COR-L47 (cell line): ENCODE measurements at regions not wholly inside any gene's neighbourhood (a gene's known extent, or its start where the extent isn't known, plus 50 kb on each side); places are given as distances from the start of the nearest gene placed in this dataset.
"Not testable (repeated sequence)": the region's sequence is repeated elsewhere in the genome, so short reads cannot be mapped to it uniquely, and the experiment has no call there.

Source experiments
- DNase-seq: peaks from one replicate; lab custom pipeline; 2025; lab: John Stamatoyannopoulos, UW

DNA sequence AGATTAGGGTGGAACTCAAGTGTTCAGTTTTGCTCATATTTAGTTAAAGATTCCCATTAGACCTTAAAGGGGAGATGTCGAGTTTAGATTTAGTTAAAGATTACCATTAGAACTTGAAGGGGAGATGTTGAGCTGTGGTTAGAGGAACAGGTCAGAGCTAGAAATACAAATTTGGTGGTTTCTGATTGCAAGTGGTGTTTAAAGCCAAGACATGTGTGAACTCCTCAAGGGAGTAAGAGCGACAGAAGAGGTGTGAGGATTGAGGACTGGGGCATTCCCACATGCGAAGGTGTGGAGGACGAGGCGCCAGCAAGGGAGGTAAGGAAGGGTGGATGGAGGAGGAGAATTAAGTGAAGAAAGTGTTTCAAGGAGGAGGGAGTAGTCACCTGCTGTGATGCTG, 168.6 kb downstream of the IER5 start:
- no peak for DNase-seq

DNA sequence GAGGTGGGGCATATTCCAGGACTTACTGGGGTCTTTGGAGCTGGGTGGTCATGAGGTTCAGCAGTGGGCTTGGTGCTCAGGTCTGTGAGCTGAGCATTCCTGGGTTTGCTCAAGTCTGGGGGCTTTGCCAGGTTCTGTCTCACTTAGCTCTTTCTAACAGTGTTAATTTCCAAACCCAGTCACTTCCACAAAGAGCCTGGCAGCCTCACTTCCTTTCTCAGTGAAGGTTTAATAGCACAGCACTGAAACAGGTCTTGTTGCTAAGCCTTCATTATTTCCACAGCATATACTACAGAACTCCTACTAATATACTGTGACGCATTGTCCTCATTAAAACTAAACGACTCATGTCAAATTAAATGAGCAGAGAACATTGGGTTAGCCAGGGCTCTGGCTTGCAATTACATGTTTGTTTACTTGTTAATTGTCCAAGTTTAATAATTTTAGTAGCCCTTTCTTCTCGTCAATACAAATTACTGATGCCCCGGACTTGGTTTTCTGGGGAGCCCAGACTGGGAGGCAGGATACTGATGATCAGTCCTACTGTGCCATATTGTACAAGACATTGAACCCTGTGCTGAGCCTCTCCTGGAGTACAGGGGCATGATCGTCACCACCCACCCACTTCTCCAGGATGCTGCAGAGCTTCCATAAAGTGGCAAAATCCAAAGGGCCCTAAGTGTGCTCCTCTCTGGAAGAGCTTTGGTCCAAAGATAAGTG, 170.7 kb downstream of the IER5 start:
- no peak for DNase-seq

DNA sequence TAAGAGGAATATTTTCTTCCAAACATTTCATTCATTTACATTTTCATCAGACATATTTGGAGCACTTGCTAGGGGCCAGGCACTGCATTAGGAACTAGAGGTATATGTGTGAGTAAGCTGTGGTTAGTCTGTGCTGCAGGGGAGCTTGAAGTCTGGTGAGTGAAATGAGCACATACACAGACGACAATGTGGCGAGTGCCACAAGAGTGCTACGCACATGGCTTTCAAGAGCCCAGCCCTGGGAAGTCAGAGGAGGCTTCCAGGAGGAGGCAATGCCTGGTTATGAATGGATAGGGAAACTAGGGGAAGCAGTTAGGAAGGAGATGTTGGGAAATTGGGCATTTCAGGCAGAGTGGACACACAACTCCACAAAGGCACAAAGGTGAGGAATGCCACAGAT, 171.8 kb downstream of the IER5 start:
- DNase-seq, result no peak

DNA sequence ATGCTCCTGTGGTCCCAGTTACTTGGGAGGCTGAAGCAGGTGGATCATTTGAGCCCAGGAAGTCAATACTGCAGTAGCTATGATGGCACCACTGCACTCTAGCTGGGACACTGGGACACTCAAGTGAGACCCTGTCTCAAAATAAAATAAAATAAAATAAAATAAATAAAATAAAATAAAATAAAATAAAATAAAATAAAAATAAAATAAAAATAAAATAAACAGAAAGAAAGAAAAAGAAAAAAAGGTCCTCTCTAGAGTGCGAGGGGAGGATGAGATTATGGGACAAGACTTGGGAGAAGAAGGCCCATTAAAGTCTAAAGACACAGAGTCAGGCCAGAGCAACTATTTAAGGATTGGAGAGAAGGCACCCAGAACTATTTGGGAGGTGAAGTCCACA, 172.5 kb downstream of the IER5 start:
- no peak for DNase-seq

DNA sequence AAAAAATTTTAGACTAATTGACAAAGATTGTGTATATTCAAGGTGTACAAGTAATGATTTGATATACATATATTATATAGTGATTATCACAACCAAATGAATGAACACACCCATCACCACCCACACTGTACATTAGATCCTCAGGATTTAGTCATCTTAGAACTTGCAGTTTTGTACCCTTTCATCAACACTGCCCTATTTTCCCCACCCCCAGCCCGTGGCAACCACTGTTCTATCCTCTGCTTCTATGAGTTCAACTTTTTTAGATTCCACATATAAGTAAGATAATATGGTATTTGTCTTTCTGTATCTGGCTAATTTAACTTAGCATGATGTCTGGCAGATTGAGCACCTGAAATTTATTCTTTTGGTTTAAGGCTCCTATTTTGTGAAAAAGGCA, 173.6 kb downstream of the IER5 start:
- DNase-seq, result no peak

DNA sequence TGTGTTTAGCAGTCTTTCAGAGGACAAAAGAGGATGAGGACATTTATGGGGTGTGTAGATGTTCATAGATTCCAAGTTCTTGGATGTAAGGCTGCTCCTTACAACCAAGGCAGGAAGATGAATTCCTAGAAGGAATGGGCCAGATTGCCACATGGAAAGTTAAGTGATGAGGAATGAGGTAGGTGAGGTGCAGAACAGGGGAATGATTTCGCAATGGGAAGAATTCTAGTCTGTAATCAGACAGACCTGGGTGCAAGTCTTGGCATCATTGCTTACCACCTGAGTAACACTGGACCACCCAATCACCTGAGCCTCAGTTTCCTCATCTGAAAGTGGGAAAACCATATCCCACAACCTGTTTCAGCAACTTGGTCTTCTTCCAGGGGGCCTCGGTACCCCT, 174.9 kb downstream of the IER5 start:
- no peak for DNase-seq

DNA sequence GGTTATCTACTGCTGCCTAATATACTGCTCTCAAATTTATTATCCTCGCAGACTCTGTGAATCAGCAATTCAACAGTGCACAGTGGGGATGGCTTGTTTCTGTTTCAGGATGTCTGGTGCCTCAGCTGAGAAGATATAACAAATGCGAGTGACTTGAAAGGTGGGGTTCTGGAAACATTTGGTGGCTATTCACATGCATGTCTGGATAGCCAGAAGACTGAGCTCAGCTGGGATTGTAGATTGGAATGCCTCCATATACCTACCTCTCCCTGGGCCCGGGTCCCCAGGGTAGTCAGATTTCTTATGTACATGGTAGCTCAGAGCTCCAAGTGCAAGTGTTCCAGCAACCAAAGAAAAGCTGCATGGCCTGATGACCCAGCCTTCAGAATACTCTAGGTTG, 176.3 kb downstream of the IER5 start:
- no peak for DNase-seq

DNA sequence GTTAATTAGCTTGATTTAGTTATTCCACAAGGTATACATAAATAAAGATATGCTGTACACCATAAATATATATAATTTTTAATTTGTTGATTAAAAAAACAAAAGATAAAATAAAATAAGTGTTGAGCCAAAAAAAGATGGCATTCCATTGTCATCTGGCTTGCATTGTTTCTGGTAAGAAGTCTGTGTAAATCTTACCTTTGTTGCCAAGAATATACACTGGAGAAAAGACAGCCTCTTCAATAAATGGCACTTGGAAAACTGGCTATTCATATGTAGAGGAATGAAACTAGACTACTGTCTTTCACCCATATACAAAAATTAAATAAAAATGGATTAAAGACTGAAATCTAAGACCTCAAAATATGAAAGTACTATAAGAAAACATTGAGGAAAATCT, 196.5 kb downstream of the IER5 start:
- no peak for DNase-seq

DNA sequence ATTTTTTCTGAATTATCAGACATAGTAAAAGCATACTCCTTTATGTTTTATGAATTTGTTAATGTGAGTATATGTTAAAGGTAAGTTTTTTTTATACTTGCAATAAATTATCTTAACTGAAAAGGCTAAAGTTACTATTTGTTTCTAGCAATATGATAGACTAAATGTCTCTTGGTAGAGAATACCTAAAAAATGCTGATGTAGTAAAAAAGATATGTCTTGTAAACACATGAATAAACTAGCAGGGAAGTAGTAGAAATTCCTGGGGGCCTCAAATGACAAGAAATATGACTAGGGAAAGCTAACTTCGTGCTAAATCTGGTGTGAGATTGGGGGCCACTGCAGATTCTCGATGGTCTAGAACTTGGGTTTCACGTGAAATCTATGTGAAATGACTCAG, 188.1 kb upstream of the CACNA1E start:
- DNase-seq, result no peak

DNA sequence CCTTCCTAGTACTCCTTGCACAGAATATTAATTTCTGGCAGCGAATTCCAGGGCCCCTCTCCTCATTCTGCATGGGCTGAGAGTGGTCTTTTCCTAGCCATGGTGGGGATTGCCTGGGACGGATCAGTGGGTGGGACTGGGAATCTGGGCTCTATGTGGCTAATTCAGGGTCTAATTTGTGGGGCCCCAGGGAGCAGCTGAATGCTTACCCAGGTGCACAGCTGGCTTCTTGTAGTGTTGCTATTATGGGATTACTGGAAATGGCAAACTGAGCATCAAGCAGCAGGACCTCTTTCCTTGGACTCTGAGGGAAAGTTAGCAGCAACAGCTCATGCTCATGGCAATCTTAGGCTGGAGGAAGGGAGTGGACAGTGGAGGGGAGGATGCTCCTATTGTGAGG, 187.1 kb upstream of the CACNA1E start:
- no peak for DNase-seq

DNA sequence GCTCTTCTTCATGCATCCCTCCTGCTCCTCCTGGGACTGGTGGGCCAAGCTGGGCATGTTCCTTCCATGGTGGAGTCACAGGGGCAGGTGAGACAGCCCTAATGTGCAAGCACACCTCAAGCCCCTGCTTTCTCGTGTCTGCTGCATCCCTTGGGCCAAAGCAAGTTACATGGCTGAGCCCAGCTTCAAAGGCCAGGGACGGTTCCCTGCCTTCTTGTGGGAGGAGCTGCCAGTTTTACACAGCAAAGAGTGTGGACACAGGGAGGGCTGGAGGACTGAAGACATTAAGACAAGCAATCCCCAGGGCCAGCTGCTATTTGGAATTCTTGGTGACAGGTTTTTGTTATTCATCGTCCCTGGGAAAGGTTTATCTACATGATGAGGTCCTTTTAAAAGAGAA, 175.2 kb upstream of the CACNA1E start:
- no peak for DNase-seq

DNA sequence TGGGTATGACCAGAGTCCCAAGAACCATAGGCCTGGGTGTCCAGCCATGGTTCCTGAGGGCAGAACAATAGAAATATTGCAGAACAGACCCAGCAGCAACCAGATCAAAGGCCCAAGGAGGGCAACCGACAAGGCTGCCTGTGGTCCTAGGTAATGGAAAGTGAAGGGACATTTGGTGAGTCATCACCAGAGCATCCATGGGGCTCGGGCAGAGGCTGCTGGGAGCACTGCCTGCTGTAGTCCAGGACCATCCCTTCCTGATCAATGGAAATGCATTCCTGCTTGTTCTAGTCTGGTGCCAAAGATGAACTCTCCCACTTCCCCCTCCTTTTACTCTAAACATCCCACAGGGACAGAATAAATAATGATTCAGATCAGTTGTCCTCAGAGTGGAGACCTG, 172.8 kb upstream of the CACNA1E start:
- no peak for DNase-seq

DNA sequence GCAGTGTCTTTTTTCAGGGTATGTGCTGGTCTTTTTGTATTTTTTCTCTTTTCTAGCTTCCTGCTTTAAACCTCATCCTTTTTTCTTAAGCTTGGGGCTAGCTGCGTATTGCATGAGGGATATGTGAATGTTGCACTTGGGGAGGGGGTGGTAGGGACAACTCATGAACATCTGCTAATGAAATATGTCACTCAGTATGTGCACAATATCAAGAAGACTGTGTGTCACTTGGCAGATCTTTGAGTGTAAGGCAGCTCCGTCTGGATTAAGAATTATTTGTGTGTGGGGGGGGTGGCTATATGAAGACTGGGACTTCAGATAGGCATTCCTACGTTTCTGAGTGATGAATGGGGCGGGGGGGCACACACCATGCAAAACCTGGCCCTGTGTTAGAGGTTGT, 170.4 kb upstream of the CACNA1E start:
- DNase-seq, result no peak

DNA sequence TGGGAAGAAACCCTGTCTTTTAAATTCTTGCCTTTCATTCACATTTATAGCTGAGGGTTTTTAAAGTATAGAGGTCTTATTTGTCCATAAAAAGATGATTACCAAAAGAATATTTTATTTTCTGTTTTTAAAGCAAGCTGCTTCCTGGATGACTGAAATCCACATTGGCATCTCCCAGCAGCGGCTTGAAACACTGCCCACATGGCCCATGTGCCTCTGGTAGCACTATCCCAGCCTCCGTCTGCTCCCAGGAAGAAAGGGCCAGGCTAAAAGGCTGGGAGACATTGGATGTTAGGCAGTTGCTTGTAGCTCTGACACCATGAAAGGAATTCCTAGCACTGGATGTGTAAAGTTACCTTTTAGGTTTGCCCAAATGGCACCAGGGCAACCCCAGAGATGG, 169.9 kb upstream of the CACNA1E start:
- no peak for DNase-seq

DNA sequence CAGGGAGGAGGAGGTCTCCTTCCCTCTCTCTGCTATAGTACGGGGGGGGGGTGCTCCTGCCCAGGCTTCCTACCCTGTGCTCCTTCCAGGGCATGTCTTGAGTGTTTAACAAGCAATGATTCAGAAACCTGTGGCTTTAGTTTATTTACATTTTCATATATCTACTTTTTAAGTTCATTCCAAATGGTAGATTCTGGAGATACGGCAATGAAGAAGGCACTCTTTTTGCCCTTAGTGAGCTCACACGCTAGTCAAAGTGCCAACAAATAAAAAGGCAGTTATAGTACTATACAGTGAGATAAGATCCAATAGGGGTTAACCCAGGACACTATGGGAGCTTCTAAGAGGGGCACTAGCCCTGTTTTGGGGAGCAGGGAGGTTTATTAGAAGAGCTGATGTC, 169.3 kb upstream of the CACNA1E start:
- DNase-seq, result no peak

DNA sequence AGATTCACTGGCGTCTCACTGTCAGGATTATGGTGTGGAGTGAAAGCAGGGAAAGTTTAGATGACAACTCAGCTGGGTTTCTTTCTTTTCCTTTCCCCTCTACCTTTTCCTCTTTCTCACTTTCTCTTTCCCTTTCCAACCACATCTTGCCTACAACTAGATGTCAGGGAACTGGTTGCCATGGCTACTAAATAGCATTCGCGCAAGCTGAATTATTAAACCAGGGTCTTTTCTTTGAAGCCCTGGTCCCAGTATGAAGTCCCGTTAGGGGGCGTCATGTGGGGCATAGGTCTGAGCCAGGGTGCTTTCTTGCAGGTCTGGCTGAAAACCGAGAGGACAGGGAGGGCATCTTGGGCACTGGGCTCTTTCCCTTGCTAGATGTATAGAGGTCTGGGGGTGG, 168.4 kb upstream of the CACNA1E start:
- no peak for DNase-seq

DNA sequence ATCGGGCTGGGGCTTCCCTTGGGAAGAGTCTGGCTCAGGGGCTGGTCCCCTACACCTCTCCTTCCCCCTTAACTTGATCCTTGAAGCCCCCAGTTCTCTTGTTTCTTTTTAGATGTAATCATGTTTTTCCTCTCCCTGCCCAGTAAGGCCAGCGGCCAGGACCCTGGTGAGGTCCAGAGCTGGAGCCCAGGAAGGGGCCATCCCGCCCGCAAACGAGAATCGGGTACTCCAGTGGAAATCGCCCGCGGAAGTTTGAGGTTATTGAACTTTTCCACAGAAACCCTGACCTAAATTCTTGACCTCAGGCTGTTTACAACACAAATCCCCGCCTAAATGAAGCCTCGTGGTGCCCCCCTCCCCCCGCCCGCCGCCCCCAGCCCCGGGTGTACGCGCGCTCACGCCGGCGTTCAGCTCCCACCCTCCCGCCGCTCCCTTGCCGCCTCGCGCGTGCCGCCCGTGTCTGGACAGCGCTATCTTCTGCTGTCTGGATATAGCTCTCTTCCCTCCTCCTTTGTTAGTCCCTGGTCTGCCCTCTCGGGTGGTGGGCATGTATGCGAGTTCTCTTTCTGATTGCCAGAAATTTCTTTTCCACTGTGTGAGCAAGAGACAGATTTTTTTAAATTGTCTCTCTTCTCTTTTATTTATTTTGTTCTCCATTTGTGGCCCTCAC, 165.9 kb upstream of the CACNA1E start:
- DNase-seq, result no peak

DNA sequence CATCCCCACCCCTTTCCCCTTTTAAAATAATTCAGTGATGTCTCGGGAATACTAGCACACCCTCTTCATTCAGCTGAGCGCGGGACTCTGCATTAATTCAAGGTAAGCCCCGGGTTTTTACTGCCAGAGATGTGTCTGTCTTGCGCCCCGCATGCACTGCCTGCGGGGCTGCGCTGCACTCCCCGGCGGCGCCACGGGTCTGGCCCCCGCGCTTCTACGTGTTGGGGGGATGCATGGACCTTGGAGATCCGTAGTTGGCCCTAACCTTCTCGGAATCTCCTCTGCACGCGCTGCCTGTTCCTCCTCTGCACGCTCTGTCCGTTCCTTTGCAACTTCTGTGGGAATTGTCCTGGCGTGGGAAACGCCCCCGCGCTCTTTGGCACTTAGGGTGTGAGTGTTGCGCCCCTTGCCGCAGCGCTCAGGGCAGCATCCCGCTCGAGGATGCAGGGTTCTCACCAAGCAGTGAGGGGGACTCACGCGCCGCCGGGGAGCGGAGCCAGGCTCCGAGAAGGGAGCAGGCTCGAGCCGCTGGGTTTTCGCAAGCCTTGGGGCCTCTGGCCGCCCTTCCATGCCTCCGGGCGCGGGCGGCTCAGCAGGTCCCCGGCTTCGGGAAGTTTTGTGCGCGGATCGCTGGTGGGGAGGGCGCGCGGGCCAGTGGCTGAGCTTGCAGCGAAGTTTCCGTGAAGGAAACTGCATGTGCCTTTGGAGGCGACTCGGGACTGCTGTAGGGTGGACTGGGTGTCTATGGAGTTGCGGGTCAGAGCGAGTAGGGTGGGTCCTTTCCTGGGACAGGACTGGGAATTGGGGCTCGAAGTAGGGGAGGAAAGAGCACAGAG, 165.1 kb upstream of the CACNA1E start:
- DNase-seq, result no peak

DNA sequence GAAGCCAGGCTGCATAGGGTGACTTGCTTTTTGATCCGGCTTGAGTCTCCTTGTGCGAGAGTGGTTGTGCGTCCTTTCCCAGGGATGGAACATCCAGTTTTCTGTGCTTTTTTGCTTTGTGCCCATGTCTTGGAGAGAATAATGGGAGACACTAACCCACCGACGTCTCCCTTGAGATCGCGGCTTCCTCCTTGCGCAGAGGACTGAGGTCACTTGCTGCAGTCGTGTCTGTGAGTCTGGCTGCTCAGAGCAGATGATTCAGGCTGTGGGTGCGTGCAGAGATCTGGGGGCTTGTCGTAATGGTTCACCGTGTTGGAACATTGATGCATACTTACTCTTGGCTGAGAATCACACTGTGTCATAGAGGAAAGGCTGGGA, 164.5 kb upstream of the CACNA1E start:
- DNase-seq, result no peak

DNA sequence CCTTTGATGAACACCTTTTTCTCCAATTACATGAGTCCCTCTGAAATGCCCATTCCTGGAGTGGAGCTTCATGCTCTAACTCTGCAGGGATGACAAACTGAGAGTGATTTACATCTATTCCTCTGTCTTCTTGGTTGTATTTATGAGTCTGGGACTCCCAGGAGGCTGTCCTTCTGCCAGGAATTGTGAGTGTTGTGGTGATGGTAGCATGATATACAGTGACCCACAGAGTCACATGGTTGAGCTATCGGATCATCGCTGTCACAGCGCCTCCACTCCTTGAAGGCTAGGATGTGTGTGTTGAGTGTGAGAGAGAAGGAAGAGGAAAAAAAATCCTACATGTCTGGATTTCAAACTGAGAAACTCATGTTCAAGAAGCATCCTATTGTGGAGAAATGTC, 163.4 kb upstream of the CACNA1E start:
- DNase-seq, result no peak

DNA sequence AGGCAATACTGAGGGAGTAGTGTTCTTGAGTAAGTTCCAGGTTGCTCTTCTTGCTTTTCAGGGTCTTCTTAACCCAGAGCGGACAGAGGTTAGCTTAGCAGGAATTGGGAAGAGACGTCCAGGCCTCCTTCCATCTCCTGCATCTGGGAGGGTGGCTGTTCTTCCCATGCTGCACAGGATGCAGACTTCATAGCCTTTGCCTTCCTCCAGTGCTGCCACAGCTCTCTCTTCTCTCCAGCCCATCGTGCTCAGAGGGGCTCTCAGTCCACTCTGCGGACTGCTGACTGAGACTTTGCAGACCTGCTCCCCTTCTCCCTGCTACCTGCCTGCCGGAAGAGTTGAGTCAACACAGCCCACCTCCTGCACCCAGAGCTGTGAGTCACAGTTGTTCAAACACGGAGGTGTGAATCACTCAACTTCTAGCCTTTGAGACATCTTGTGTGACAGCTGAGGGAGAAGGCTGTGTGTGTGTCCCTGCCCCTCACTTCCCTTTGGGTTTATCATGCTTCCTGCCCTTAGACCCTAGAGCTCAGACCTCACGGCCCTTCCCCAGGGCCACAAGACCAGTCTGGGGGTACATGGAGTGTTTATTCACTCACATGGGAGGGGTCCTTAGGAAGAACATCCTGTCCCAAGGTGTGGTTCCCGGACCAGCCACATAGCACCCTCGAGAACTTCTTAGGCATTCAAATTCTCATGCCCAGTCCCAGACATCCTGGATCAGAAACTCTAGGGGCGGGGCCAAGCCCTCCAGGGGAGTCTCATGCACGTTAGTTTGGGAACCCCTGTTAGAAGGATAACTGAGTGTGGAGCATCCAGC, 158.3 kb upstream of the CACNA1E start:
- DNase-seq, result no peak

DNA sequence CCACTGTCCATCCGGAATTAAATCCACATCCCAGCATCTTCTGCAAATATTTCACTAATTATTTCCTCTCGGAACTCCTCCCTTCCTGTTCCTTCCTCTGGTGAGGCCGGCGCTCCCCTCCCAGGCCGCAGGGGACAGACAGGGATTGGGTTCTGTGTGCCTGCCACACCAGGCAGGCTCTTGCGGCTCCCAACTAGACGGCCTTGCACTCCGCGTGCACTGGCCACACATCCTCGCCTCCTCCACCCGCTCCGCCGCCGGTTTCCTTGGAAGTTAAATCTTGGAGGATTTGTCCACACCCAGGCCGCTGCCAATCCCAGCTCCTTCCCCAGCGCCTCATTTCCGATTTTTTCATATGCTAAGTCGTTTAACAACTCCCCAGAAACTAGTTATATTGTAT, 157.6 kb upstream of the CACNA1E start:
- DNase-seq, result not testable (repeated sequence)
